ENCODE measurements at regions not wholly inside any gene's neighbourhood (a gene's known extent, or its start where the extent isn't known, plus 50 kb on each side); places are given as distances from the start of the nearest gene placed in this dataset.
A peak's percentile ranks its signal among the peaks of the same experiment; 100 is the strongest.

DNA sequence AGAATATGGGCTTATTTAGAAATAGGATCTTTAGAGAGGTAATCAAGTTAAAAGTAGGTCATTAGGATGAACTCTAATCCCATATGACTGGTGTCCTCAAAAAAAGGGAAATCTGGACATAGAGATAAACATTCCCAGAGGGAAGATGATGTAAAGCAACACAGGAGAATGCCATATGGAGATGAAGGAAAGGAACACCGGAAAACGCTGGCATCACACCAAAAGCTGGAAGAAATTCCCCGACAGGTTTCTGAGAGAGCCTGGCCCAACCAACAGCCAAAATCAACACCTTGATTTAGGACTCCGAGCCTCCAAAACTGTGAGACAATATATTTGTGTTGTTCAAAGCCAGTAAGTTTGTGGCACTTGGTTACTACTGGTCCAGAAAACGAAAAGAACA lies 296.7 kb downstream of the DSEL start:
- no peak for DNase-seq

DNA sequence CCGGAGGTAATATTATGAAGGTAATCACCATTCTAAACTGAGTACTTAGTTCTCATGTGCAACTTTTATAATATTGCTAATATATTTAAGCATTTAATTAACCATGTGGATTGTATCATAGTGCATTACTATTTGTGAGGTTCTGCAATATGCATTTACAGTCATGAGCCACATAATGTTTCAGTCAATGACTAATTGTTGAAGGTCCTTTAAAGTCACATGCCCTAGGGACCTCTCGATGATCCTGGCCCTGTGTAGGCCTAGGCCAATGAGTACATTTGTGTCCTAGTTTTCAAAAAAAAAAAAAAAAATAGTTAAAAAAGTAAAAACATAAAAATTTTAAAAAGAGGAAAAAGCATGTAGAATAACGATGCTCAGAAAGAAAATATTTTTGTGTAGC lies 298.0 kb downstream of the DSEL start:
- DNase-seq, result no peak

DNA sequence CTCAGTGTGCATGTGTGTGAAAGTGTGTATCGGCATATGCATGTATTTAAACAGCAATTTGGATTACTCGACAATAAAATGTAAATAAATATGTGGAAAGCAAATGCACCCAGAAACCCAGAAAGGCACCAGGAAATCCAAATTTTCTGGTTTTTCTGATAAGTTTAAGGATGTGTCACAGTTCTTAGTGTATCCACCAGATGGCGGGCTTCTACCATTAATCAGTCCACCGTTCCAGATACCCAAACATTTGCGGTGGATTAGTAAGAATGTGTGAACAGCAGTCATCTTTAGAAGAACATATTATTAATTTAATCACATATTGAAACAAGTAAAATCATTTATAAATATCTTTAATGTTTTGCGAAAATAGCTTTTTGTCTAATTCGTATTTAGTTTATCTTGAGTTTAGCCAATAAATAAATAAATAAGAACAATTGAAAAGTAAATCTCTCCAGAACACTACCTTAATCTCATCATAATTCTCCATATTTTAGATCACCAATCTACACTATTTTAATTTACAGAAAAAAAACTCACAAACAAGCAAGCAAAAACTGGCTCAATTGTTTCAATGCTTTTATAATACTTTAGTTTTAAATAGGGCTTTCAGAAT lies 298.9 kb downstream of the DSEL start:
- peak; percentile 52 for DNase-seq

DNA sequence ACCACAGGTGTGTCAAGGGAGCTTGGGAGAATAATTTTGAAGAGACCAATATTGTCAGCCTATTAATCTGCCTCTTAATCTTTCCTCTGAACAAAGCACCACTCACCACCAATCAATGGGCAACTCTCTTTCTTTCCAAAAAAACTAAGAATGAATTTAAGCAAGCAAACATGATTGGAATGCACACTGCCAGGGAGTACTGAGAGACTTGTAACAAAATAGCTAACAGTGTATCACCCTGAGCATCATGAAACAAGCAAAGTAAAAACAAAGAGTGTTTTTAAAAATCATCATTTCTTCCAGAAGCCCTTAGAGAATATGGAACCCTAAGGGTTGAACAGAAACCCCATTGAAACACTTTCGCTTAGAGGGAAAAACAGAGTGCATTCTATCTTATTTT lies 299.7 kb downstream of the DSEL start:
- no peak for DNase-seq

DNA sequence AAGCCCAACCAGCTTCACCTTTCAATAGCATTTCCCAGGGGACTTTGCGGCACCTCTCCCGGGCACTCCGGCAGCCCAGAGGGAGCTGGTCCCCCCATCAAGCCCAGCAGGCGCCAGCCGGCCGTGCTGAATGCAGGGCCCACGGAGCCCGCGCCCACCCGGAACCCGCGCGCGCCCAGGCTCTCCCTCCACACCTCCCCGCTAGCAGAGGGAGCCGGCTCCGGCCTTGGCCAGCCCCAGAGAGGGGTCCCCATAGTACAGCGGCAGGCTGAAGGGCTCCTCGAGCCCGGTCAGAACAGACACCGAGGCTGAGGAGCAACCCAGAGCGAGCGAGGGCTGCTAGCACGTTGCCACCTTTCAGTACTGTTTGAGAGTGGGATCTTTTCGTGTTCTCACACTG lies 300.8 kb downstream of the DSEL start:
- DNase-seq, result no peak

DNA sequence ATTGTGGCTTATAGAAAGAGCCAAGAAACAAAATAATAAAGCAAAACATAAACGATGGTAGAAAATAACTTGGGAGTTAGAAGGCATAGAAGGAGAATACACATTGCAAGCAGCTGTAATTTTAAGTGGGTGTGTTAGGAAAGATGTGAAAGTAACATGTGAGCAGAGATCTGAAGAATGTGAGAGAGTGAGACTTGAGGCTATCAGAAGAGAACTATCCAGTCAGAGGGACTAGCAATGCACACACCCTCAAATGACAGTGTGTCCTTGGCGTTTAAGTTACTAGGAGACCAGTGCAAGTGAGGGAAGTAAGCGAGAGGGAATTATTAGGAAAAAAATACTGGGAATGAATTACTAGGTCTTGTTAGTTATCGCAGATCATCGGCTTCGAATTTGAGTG lies 304.9 kb downstream of the DSEL start:
- DNase-seq, result no peak

DNA sequence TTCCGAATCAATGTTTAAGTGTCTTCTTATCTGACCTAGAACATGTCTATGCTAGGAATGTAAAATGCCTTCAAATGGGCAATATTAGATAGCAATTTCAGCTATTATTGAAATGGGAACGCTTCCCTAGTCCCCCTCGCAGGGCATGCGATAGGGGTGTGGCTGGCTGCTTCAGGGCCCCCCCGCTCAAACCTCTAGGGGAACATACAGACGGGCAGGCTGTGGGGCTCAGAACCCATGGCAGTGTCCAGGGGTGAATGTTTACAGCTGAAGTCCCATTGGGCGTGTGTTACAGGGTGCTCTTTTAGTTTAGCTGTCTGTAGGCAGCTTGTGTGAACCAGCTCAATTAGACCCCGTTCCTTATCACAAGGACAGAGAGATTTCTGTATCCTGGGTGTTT lies 315.9 kb downstream of the DSEL start:
- no peak for DNase-seq

DNA sequence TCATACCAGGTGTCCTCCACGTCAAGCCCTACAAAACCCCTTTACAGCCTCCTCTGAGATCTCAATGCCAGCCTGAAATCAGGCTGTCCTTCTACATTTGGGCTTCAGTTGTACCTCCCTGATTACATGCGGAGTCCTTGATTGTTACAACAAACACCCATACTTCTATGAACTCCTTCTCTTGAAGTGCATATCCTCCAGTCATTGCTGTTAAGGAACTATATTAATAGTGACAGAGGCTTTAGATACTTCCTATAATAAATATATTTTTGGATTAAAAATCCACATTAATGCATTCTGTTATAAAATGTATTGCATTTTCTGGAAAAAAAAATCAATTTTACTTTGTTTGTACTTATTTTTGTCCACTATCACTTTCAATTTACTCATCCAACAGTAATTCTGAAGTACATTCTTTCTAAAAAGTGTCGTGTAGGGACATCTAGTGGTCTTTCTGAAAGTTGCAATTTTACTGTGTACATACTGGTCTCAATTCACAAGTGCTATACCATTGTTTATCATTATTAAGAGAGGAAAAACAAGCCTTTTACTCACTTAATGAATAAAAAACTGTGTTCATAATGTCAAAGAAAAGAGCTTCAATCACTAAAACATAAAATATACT lies 316.4 kb downstream of the DSEL start:
- DNase-seq, result no peak

DNA sequence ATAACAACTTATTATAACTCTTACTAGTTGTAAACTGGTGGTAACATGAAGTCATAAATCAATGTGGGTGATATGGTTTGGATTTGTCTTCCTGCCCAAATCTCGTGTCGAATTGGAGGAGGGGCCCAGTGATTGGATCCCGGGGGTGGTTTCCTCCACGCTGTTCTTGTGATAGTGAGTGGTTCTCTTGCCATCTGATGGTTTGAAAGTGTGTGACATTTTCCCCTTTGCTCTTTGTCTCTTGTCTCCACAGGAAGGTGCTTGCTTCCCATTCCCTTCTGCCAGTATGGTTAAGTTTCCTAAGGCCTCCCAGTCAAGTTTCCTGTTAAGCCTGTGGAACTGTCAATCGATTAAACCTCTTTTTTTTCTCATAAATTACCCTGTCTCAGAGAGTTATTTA lies 321.6 kb downstream of the DSEL start:
- no peak for DNase-seq

DNA sequence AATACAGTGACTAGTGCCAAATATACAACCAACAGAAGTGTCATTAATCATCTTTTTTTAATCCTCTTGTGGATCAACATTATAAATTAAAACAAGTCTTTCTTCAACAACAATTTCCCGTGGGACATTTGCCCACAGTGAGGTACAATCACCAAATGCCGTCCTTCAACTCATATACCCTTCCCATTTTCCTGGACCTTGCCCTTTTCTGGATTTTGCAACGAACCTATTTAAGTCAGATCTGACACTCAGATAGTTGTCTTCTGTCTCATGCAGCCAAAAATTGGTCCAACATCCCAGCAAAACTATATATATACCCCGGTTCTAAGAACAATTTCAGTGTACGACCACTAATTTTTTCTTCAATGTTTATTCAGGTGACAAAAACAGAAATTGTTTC lies 324.0 kb downstream of the DSEL start:
- DNase-seq, result no peak

DNA sequence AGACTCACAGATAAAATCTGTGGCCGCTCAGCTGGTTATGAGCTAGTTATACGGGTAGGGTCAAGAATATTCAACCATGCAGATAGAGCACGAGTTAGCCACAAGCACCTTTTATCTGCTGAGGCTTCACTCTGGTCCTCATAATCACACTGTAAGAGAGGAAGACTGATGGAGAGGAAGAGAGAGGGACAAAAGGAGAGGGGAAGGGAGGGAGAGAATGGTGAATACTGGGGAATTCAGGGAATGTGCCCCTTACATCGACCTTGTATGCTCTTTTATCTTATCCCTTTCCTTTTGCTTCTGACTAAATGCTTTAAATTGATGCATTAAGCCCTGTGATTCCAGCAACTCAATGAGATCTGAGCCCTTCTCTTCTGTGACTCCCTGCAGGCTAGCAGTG lies 333.1 kb downstream of the DSEL start:
- DNase-seq, result no peak

DNA sequence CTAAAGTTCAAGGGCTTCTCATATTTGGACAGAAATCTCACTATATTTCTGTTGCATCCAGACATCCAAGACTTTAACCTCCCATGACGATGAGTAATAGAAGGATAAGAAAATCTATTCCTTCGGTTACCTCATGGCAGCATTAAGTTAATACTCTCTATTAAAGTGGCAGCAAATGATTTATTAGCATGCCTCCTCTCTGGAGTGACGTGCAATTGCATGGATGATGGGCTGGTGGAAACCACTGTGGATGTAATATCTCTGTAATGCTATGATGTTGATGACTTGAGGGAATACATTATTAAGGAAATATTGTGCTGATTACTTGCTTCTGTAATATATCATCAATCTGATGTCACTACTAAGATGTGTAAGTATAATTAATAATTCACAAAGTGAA lies 336.8 kb downstream of the DSEL start:
- no peak for DNase-seq

DNA sequence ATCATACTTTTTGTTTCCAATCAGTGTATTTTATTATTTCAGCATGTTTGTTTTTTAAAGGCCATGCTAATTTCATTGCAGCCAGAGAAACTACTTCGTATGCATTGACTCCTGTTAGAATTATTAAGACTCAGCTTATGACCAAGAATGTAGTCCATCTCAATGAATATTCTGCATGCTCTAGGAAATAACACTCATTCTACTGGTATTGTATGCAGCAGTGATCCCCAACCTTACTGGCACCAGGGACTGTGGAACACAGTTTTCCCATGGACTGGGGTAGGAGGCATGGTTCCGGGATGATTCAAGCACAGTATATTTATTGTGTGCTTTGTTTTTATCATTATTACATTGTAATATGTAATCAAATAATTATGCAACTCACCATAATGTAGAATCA lies 356.9 kb downstream of the DSEL start:
- no peak for DNase-seq

DNA sequence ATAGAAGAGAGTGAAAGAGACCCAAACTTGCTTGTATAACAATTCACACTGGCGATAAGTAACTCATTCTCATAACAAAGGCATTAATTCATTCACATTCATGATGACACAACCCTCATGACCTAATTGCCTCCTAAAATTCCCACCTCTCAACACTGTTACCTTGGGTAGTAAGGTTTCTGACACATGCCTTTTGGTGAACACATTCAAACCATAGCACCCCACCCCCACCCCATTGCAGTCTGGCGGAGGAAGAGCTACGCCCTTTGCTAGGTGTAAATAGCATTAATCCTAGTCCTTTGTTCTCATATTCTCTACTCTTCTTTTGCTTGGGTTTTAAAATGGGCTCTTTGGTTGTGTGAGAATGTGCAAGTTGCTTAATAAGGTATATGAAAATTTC lies 361.5 kb downstream of the DSEL start:
- no peak for DNase-seq

DNA sequence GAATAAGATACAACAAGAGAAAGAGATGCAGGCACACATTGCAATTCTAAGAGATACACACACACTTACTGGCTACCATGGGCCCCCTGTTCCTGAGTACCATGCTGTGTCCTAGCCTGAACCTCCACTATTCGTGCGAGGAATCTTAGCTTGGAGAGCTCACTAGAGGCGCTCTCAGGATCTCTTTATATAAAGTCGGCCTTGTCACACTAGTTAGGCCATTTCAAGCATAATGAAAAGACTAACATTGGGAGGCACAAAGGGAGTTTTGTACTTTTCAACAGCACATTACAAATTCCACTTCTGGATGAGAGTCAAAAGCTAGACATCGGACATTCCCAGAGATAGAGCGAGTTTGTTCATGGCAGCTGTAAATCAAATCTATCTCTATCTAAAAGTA lies 365.2 kb downstream of the DSEL start:
- no peak for DNase-seq

DNA sequence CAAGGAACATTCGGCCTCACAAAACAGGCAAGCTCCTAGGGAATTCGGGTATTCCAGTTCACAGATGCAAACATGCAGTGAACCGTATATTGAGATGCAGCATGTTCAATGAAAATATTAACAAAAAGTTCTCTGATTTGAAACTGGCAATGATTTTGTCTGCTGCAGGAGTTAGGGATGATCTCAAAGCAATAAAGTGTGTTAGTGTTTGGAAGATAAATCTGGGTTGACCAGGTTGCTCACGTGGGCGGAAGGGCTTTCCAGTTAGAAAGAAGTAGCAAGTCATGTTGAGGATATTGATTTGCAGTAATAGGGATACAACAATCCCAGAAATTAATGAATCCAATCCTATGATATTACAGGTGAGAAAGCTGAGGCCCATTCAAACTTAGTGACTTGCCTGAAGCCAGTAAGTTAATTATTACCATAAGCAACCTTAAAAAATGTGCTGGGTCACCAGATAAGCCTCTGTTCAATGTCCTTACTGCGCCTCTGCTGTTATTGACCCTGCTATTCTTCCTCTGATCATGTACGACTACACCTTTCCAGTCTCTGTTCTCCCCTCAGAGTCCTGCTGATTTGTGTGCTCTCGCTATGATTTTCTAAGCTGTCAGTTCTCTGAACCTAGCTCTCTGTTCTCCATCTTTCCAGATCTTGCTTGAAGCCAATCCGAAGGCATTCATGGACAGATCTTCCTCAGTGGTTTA lies 370.8 kb downstream of the DSEL start:
- DNase-seq, result no peak

DNA sequence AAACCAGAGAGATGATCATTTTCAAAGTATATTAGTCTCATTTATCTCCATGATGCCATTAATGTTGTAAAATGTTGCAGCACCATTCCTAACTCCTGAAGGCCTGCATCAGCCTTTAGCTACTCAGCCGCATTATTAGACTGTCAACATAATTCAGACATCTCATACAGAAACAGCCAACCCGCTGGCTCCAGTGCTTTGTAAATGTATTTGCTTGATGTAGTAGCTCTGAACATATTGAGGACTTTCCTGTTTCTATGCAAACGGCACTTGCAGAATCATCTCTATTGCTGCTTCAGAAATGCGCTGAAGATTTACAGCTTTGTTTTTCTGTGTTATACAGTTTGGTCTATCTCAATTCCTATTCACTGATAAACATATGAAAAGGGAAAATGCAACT lies 372.2 kb downstream of the DSEL start:
- DNase-seq, result no peak

DNA sequence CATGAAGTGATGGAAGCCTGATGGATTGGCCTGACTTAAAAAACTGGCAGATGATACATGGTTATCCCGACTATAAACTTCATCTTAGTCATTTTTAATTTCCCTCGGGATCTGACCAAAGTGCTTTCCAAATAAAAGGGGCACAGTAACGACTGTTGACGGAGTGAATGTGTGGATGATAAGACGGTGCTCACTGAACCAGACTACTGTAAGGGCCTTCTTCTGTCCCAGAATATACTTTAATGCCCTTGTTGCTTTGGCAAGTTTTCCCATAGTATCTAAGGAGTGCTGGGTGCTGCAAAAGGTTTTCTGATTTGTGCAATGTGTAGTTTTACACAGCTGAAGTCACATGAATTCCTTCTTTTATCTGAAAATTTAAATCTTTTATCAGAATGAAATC lies 373.5 kb downstream of the DSEL start:
- no peak for DNase-seq

DNA sequence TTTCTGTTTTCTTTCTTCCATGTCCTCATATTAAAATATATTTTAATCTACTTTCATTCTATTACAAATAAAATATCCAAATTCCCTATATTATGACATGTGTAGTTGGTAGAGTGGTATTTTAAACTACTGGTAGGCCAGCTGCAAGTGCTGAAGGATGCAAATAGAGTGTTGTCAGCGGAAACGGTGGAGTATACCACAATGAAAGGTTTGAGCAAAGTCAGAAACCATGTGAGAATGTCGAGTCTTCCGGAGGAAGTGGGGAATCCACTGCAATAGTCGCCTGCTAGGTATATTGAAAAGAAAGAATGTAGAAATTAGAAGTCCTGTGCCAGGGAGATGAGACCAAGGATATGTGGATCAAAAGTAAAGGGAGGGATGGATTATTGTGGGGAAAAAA lies 373.9 kb downstream of the DSEL start:
- no peak for DNase-seq

DNA sequence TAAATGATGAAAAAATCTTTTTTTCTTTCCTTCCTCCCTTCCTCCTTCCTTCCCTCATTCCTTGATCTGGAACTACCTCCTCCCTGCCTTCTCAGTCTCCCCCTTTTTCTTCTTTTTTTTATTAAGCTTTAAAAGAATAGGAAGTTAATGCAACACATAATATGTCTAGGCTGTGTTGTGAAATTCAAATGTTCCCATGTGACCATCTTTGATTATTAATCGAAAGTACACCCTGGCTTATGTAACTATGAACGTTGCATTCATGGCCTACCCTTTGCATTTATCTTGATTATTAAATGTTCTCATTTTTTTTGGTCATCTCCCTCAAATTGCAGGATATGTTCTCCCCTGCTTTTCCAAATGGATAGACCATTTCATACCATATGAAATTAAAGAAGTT lies 376.0 kb downstream of the DSEL start:
- no peak for DNase-seq

DNA sequence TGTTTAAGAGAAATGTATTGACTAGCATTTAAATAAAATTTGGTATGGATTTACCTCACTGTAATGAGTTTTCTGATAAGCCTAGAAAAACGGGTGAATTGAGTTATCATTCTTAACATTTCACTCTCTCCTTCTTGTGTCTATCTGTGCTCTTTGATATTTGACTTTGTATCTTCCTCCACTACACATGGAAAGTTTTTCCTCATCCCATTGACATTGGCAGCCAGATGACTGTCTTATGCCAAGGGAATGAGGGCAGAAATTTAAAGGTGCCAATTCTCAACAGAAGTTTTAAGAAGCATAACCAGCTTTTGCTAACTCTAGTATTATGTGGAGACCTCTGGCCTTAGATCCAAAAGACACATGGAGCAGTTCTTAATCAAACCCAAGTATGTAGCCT lies 376.6 kb downstream of the DSEL start:
- no peak for DNase-seq

DNA sequence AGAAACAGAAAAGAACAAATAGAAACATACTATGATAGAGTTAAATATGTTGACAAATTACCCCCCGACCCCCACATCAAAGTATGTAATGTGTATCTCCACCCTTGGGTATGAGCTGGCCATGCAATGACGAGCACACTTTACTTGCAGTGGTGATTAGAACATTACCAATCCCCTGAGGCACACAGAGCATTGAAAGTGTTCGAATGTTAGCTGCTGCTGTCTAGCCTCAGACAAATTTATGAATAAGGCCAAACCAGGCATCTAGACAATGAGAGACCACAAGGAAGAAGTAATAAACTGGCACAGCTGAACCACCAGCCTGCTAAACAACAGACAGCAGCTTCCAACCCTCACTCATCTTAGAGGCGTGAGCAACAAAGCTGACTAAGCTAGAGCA lies 380.5 kb downstream of the DSEL start:
- no peak for DNase-seq

DNA sequence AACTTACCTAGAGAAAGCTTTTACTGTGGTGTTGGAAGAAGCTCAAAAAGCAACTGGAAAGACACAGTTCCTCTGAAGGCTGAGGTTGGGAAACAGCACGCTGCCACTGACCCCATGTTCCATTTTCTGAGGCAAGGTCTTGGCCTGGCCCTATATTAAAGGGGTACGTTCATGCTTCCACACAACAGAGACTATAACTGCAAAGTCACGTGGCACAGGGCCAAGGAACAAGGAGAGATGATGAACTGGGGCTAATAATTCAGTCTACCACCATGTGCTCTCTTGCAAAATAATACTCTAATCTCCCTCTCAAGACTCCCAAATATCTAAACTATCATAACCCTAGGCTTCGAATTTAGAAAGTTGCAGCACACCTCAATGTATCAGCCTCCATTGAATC lies 381.6 kb downstream of the DSEL start:
- DNase-seq, result no peak

DNA sequence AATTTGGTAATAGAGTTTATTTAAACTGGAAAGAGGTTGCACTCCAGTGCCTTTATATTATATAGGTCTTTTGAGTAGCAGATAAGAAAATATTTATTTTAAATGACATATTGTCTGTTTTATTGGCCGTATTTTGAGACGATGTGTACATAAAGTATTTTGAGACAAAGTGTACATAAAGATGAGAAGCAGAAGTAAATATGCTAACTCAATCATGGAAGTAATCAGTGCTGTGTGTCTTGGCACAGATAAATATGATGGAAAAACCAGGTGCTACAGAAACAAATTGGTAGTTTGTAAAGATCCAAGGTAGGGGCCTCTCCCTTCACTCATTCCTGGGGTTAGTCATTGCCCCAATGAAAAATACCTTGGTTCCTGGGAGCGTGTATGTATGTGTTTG lies 382.9 kb downstream of the DSEL start:
- DNase-seq, result no peak

DNA sequence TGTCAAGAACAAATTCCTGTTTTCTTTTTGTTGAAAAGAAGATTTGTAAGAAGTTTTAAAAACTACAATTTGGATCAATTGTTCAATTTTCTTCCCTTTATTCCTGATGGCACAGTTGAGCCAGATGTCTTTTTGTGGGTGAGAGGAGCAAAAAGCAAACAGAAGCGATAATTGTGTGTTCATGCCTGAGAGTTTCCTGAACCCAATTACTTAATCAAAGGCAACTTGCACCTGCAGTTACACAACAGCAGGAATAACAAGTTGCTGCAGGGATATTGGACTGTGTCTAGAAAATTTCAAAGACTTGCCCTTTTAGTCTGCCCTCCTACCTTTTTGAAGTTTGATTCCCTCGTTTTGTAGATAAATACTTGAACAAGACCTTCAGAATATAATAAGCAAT lies 383.6 kb downstream of the DSEL start:
- DNase-seq, result no peak
